Natural killer cell (primary cell): ENCODE measurements at regions not wholly inside any gene's neighbourhood (a gene's known extent, or its start where the extent isn't known, plus 50 kb on each side); places are given as distances from the start of the nearest gene placed in this dataset.

Experiments used
- ATAC-seq, 3 donors: fragments of 150-1000 bp in 2 of 3; fragments of 200-7000 bp in 1 of 3; cut with Tn5 transposase; 1 replicate in 1 of 3; 2 replicates in 2 of 3; pipeline ENCODE4 v1.10.0; 2021; ENCODE audit warnings: mild to moderate bottlenecking in 2 of 3, moderate library complexity in 2 of 3
- DNase-seq, 2 donors: peaks; one replicate each; pipeline versions ENCODE4 v3.0.0 to v3.0.0-alpha.2; 2013 to 2021; ENCODE audit warnings: mixed read lengths in 1 of 2
- H3K27ac ChIP-seq: one replicate; pipeline ENCODE4 v1.5.1; 2013; ENCODE audit warnings: mild to moderate bottlenecking, low read length
- H3K27me3 ChIP-seq: one replicate; pipeline ENCODE4 v1.6.1; 2013; ENCODE audit warnings: low read length; ENCODE audit not compliant: control insufficient read depth, insufficient read depth
- H3K36me3 ChIP-seq: one replicate; pipeline ENCODE4 v1.6.1; 2013; ENCODE audit warnings: low read length; ENCODE audit not compliant: control insufficient read depth, insufficient read depth
- H3K4me1 ChIP-seq: one replicate; pipeline ENCODE4 v1.6.1; 2013; ENCODE audit warnings: low read length; ENCODE audit not compliant: control insufficient read depth, insufficient read depth
- H3K4me3 ChIP-seq: one replicate; pipeline ENCODE4 v1.5.1; 2013; ENCODE audit warnings: low read length
- H3K9me3 ChIP-seq: one replicate; pipeline ENCODE4 v1.6.1; 2013; ENCODE audit warnings: low read length; ENCODE audit not compliant: control insufficient read depth, insufficient read depth
- H3K27ac Mint-ChIP-seq, 2 donors: one replicate each; pipeline ENCODE4 v1.8.0; 2022; ENCODE audit warnings: mild to moderate bottlenecking in 2 of 2, mixed read lengths in 2 of 2, moderate library complexity in 1 of 2
- H3K27me3 Mint-ChIP-seq, 2 donors: one replicate each; pipeline ENCODE4 v1.8.0; 2022; ENCODE audit warnings: low read depth in 2 of 2, mixed read lengths in 2 of 2
- H3K36me3 Mint-ChIP-seq: one replicate; pipeline ENCODE4 v1.8.0; 2022; ENCODE audit warnings: mixed read lengths
- H3K4me1 Mint-ChIP-seq, 2 donors: one replicate each; pipeline ENCODE4 v1.8.0; 2022; ENCODE audit warnings: mixed read lengths in 2 of 2
- H3K4me3 Mint-ChIP-seq: one replicate; pipeline ENCODE4 v1.8.0; 2022; ENCODE audit warnings: mild to moderate bottlenecking, moderate library complexity, mixed read lengths
- H3K9me3 Mint-ChIP-seq, 2 donors: one replicate each; pipeline ENCODE4 v1.8.0; 2022; ENCODE audit warnings: mixed read lengths in 2 of 2
- WGBS: methylation state at CpG from one replicate; pipeline ENCODE4 v1.1.7; 2013; ENCODE audit warnings: missing lambda C conversion rate; ENCODE audit not compliant: insufficient coverage; 5-methylcytosine and 5-hydroxymethylcytosine counted together
- intact Hi-C: fragments of 100-400 bp; cut with micrococcal nuclease; formaldehyde crosslinking; loops from one replicate; pipeline ENCODE4 v1.14.2; 2022
- TF ChIP-seq, protein P1 (sequence below): fragments of 200-600 bp; IDR thresholded peaks from one replicate; pipeline ENCODE4 v1.8.0; 2022; ENCODE audit warnings: antibody characterized with exemption

DNA sequence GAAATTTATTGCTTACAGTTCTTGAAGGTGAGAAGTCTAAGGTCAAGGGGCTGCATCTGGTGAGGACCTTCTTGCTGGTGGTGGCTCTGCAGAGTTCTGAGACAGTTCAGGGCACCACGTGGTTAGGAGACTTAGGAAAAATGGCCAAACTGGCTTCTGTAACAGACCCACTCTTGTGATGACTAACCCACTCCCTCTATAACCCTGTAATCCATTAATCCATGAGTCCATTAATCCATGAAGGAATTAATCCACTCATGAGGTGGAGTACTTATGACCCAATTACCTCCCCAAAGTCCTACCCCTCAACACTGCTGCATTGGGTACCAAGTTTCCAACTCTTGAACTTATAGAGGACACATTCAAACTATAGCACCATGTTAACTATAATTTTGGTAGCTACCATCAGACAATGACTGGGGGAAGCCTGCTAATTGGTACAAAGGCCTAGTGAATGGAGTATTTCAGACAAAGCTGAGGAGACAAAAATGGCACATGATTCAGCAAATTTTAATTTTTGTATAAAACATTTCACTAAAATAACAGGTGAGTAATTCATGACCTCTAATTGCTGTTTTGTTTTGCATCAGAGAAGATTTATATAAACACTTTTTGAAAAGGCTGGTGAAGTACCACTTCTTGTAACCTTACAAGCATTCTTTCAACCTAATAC is 374.1 kb upstream of the TBL1XR1 start:
- TF ChIP-seq, protein P1, sequence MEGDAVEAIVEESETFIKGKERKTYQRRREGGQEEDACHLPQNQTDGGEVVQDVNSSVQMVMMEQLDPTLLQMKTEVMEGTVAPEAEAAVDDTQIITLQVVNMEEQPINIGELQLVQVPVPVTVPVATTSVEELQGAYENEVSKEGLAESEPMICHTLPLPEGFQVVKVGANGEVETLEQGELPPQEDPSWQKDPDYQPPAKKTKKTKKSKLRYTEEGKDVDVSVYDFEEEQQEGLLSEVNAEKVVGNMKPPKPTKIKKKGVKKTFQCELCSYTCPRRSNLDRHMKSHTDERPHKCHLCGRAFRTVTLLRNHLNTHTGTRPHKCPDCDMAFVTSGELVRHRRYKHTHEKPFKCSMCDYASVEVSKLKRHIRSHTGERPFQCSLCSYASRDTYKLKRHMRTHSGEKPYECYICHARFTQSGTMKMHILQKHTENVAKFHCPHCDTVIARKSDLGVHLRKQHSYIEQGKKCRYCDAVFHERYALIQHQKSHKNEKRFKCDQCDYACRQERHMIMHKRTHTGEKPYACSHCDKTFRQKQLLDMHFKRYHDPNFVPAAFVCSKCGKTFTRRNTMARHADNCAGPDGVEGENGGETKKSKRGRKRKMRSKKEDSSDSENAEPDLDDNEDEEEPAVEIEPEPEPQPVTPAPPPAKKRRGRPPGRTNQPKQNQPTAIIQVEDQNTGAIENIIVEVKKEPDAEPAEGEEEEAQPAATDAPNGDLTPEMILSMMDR = no peak
- ATAC-seq = no peak
- 100% methylated on average over 1 of the region's 1 CpG for WGBS
- Histone ChIP-seq H3K36me3 (no peaks in the 10 kb centered on the region), H3K4me1 (no peaks in the 10 kb centered on the region), H3K9me3 (no peaks in the 10 kb centered on the region), H3K27me3 (no peaks in the 10 kb centered on the region), H3K4me3 (no peak overlapping the region), H3K27ac (no peak overlapping the region)
- Mint-ChIP-seq H3K27me3 (no peaks in the 10 kb centered on the region), H3K4me3 (no peak overlapping the region), H3K36me3 (no peaks in the 10 kb centered on the region), H3K27ac (no peak overlapping the region), H3K4me1 (peaks cover 4 to 9% of the 10 kb centered on the region in 2 donors), H3K9me3 (no peaks in the 10 kb centered on the region)
- intact Hi-C loops = no loop called here
- no peak for DNase-seq

DNA sequence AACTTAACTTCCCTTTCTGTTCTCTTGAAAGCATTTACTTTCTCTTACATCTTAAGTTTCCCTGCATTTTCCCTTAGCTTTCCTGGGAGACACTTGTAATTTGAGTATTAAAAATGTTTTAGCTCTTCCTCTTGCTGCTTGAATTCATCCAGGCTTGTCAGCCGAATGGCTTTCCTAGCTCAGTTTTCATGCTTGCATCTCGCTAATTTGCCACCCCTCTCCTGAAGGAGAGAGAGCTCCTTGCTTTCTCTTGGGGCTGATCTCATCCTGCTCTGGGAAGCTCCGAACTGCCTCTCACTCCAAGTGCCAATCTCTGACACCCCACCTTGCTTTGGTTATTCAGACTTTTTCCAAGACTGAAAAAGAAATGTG is 374.6 kb upstream of the TBL1XR1 start:
- Mint-ChIP-seq H3K4me1 (peaks cover 4 to 13% of the 10 kb centered on the region in 2 donors), H3K9me3 (no peaks in the 10 kb centered on the region), H3K27ac (no peak overlapping the region), H3K27me3 (no peaks in the 10 kb centered on the region), H3K36me3 (no peaks in the 10 kb centered on the region), H3K4me3 (no peak overlapping the region)
- Histone ChIP-seq H3K4me3 (no peak overlapping the region), H3K27ac (no peak overlapping the region), H3K9me3 (no peaks in the 10 kb centered on the region), H3K4me1 (no peaks in the 10 kb centered on the region), H3K27me3 (no peaks in the 10 kb centered on the region), H3K36me3 (no peaks in the 10 kb centered on the region)
- intact Hi-C loops = no loop called here
- TF ChIP-seq, protein P1 = no peak
- WGBS = 98% methylated on average over 3 of the region's 3 CpGs
- ATAC-seq (no peak), DNase-seq (no peak)

DNA sequence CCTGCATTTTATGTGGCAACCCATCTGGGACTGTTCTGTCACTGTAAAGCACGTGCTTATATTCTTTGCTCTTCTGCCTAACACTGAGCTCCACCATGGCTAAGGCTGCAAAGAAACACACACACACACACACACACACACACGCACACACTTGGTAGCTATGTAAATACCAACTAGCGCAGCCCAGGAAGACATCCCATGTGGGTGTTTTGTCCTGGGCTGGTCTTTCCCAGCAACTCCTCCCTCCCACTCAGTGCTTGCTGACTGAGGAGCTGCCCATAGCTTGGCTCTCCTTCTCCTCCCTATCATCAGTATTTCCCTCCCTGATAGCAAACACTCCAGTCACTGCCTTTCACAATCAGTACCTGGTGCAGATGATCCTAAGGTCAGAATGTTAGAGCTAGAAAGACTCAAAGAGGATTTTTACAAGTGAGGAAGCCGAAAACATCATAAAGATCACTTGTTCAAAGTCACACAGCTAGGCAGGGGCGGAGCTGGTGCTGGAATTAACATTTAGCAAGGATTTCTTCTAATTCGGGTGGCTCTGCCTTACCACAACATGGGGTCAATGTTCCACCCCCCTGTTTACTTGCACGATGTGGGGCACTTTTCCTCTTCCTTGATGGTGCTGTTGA is 377.1 kb upstream of the TBL1XR1 start:
- Mint-ChIP-seq H3K27ac (no peak overlapping the region), H3K4me1 (peaks cover 4 to 18% of the 10 kb centered on the region in 2 donors), H3K36me3 (no peaks in the 10 kb centered on the region), H3K4me3 (no peak overlapping the region), H3K27me3 (no peaks in the 10 kb centered on the region), H3K9me3 (no peaks in the 10 kb centered on the region)
- WGBS = 92% methylated on average over 6 of the region's 7 CpGs
- TF ChIP-seq, protein P1 = no peak
- H3K9me3 ChIP-seq = no peaks in the 10 kb centered on the region
- ATAC-seq = no peak
- no peaks in the 10 kb centered on the region for H3K4me1 ChIP-seq
- no peak for DNase-seq
- intact Hi-C loops = no loop called here
- no peak overlapping the region for H3K27ac ChIP-seq
- no peaks in the 10 kb centered on the region for H3K27me3 ChIP-seq
- no peak overlapping the region for H3K4me3 ChIP-seq
- H3K36me3 ChIP-seq = no peaks in the 10 kb centered on the region

DNA sequence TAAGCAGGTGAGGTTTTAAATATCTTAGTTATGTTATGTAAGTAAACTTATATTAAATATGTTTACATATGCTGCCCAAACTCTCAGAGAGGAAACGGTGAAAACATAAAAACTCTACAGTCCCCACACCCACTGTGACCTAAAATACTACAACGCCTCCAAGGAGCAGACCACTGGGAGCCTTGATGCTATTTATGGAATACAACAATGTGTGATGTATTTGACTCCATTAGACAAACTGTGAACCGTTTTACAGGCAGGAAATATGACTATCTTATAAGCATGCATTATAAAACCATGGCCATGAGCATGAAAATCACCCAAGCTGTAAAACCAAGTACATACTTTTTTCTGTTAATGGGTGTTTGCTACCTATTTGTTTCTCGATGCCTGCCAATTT is 379.5 kb upstream of the TBL1XR1 start:
- Histone ChIP-seq H3K27me3 (no peaks in the 10 kb centered on the region), H3K36me3 (no peaks in the 10 kb centered on the region), H3K27ac (no peak overlapping the region), H3K4me1 (no peaks in the 10 kb centered on the region), H3K9me3 (no peaks in the 10 kb centered on the region), H3K4me3 (no peak overlapping the region)
- Mint-ChIP-seq H3K4me3 (no peak overlapping the region), H3K9me3 (no peaks in the 10 kb centered on the region), H3K36me3 (no peaks in the 10 kb centered on the region), H3K27me3 (no peaks in the 10 kb centered on the region), H3K27ac (no peak overlapping the region), H3K4me1 (peaks cover 4 to 11% of the 10 kb centered on the region in 2 donors)
- TF ChIP-seq, protein P1 = no peak
- DNase-seq = no peak
- WGBS = 54% methylated on average over 4 of the region's 4 CpGs
- intact Hi-C loops = no loop called here
- no peak for ATAC-seq
